Osteocyte (in vitro differentiated cells): ENCODE measurements at regions not wholly inside any gene's neighbourhood (a gene's known extent, or its start where the extent isn't known, plus 50 kb on each side); places are given as distances from the start of the nearest gene placed in this dataset.

Source experiments
- DNase-seq: peaks from one replicate; pipeline ENCODE4 v3.0.0; 2021; ENCODE audit warnings: mixed read lengths; ENCODE audit not compliant: unreplicated experiment; ENCODE audit errors: extremely low spot score
- H3K27ac Mint-ChIP-seq: one replicate; pipeline ENCODE4 v1.8.0; 2021; ENCODE audit warnings: mild to moderate bottlenecking, mixed read lengths; ENCODE audit not compliant: unreplicated experiment
- H3K27me3 Mint-ChIP-seq: one replicate; pipeline ENCODE4 v1.8.0; 2021; ENCODE audit warnings: mixed read lengths; ENCODE audit not compliant: unreplicated experiment
- H3K36me3 Mint-ChIP-seq: one replicate; pipeline ENCODE4 v1.8.0; 2021; ENCODE audit warnings: mixed read lengths; ENCODE audit not compliant: unreplicated experiment
- H3K4me1 Mint-ChIP-seq: one replicate; pipeline ENCODE4 v1.8.0; 2021; ENCODE audit warnings: mixed read lengths; ENCODE audit not compliant: unreplicated experiment
- H3K4me3 Mint-ChIP-seq: one replicate; pipeline ENCODE4 v1.8.0; 2021; ENCODE audit warnings: mild to moderate bottlenecking, moderate library complexity, mixed read lengths; ENCODE audit not compliant: unreplicated experiment
- H3K9me3 Mint-ChIP-seq: one replicate; pipeline ENCODE4 v1.8.0; 2021; ENCODE audit warnings: mixed read lengths; ENCODE audit not compliant: unreplicated experiment
- TF ChIP-seq, protein P1 (sequence below): fragments of 200-600 bp; sonication (generic); IDR thresholded peaks from 2 replicates; pipeline ENCODE4 v1.5.0; 2021; ENCODE audit warnings: antibody characterized with exemption, mild to moderate bottlenecking, moderate library complexity

- Mint-ChIP-seq H3K36me3 (no peaks in the 10 kb centered on the region), H3K4me3 (no peak overlapping the region), H3K27ac (no peak overlapping the region), H3K27me3 (peaks cover 56% of the 10 kb centered on the region), H3K4me1 (no peaks in the 10 kb centered on the region), H3K9me3 (no peaks in the 10 kb centered on the region)
- peak; percentile 74 for DNase-seq
- TF ChIP-seq, protein P1, sequence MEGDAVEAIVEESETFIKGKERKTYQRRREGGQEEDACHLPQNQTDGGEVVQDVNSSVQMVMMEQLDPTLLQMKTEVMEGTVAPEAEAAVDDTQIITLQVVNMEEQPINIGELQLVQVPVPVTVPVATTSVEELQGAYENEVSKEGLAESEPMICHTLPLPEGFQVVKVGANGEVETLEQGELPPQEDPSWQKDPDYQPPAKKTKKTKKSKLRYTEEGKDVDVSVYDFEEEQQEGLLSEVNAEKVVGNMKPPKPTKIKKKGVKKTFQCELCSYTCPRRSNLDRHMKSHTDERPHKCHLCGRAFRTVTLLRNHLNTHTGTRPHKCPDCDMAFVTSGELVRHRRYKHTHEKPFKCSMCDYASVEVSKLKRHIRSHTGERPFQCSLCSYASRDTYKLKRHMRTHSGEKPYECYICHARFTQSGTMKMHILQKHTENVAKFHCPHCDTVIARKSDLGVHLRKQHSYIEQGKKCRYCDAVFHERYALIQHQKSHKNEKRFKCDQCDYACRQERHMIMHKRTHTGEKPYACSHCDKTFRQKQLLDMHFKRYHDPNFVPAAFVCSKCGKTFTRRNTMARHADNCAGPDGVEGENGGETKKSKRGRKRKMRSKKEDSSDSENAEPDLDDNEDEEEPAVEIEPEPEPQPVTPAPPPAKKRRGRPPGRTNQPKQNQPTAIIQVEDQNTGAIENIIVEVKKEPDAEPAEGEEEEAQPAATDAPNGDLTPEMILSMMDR, result no peak
Measured at GRCh38 chr2:120434492-120435308, 88.8 kb downstream of the INHBB start.

- Mint-ChIP-seq H3K27me3 (peaks cover 56% of the 10 kb centered on the region), H3K27ac (no peak overlapping the region), H3K4me3 (no peak overlapping the region), H3K4me1 (no peaks in the 10 kb centered on the region), H3K36me3 (no peaks in the 10 kb centered on the region), H3K9me3 (no peaks in the 10 kb centered on the region)
- DNase-seq, result no peak
- TF ChIP-seq, protein P1, result no peak
Measured at GRCh38 chr2:120435671-120436459, 89.9 kb downstream of the INHBB start.

- no peak overlapping the region for H3K4me3 Mint-ChIP-seq
- no peaks in the 10 kb centered on the region for H3K36me3 Mint-ChIP-seq
- H3K9me3 Mint-ChIP-seq, result no peaks in the 10 kb centered on the region
- H3K4me1 Mint-ChIP-seq, result no peaks in the 10 kb centered on the region
- no peak overlapping the region for H3K27ac Mint-ChIP-seq
- DNase-seq, result no peak
- TF ChIP-seq, protein P1, result no peak
- peaks cover 56% of the 10 kb centered on the region for H3K27me3 Mint-ChIP-seq
Measured at GRCh38 chr2:120436460-120436739, 90.5 kb downstream of the INHBB start.

DNA sequence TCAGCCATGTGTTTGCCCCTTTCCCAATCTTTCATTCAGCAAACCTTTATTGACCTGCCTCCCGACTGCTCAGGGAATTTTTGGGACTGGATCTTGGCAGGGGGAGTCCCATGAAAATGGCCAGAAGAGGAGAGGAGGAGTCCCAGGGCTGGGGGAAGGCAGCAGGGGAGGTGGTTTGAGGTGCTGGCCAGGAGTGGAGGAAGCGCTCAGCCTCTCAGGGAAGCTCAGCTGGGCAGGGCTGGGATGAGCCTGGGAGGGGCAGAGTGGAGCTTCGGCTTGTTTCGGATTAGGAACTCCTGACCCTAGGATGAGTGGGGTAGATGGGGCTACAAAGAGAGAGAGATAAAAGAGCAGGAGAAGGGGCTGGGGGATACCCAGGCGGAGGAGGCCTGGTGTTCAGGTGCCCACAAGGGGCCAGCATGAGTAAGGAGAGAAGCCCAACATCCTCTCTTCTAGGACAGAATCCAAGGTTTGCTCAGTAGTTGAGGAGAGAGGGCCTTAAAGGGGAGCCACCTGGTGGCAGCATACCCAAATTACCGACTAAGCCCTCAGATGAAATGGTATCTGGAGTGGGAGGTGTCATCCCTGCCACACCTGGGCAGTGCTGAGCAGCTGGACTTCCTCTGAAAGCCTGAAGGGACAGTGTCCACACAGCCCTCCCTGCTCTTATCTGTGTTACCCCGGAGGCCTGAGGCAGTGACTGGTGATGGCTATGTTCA is 91.1 kb downstream of the INHBB start:
- no peaks in the 10 kb centered on the region for H3K36me3 Mint-ChIP-seq
- H3K27me3 Mint-ChIP-seq, result peaks cover 59% of the 10 kb centered on the region
- H3K9me3 Mint-ChIP-seq, result no peaks in the 10 kb centered on the region
- TF ChIP-seq, protein P1, result peak; percentile 33
- no peak overlapping the region for H3K4me3 Mint-ChIP-seq
- no peak overlapping the region for H3K27ac Mint-ChIP-seq
- DNase-seq, result no peak
- H3K4me1 Mint-ChIP-seq, result peaks cover 2% of the 10 kb centered on the region

DNA sequence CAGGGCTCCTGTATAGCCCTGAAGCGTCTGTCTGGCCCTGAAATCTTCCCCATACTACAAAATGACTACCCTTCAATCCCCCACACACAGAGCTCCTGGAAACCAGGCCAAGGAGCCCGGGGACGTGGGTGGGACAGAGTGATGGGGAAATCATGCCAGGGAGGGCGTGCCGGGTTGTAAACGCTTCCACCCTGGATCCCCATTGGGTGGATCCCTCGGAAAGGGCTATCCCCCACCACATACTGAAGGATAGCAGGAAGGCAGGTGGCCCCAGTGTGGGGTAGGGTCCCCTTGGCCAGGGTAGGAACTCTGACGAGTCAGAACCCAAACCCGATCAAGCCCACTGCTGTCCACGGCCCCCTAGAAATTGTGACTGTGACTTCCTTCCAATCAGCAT is 91.7 kb downstream of the INHBB start:
- Mint-ChIP-seq H3K27me3 (peaks cover 61% of the 10 kb centered on the region), H3K36me3 (no peaks in the 10 kb centered on the region), H3K9me3 (no peaks in the 10 kb centered on the region), H3K4me1 (peaks cover 7% of the 10 kb centered on the region), H3K27ac (no peak overlapping the region), H3K4me3 (no peak overlapping the region)
- TF ChIP-seq, protein P1, result no peak
- no peak for DNase-seq
